Breast epithelium (tissue), 3 donors: ENCODE measurements at regions not wholly inside any gene's neighbourhood (a gene's known extent, or its start where the extent isn't known, plus 50 kb on each side); places are given as distances from the start of the nearest gene placed in this dataset.

Source experiments
- CTCF ChIP-seq, 3 donors: fragments of 450-650 bp; IDR thresholded peaks; one replicate each; pipeline ENCODE4 v1.5.1; 2016 to 2017; ENCODE audit warnings: antibody characterized with exemption in 3 of 3, mild to moderate bottlenecking in 3 of 3, moderate library complexity in 3 of 3
- POLR2A ChIP-seq: fragments of 450-650 bp; IDR thresholded peaks from one replicate; pipeline ENCODE4 v1.6.1; 2016; ENCODE audit warnings: antibody characterized with exemption, mild to moderate bottlenecking, moderate library complexity
- POLR2AphosphoS5 ChIP-seq, 3 donors: sonication (generic); formaldehyde crosslinking; IDR thresholded peaks; one replicate each; pipeline ENCODE4 v1.6.1; 2017; ENCODE audit warnings: antibody characterized with exemption in 3 of 3

- TF ChIP-seq CTCF (IDR thresholded peaks at IDR 0.05) (no peak), POLR2AphosphoS5 (IDR thresholded peaks at IDR 0.05) (no peak), POLR2A (no peak)
Observed at GRCh38 chr3:87420171-87420570, 143.8 kb upstream of the POU1F1 start.
